Osteoblast (primary cell): ENCODE measurements at regions not wholly inside any gene's neighbourhood (a gene's known extent, or its start where the extent isn't known, plus 50 kb on each side); places are given as distances from the start of the nearest gene placed in this dataset.
A peak's percentile ranks its signal among the peaks of the same experiment; 100 is the strongest.

Source experiments
- DNase-seq: peaks from one replicate; pipeline ENCODE4 v3.0.0; 2011; ENCODE audit warnings: low spot score, mixed read lengths; ENCODE audit not compliant: insufficient read length; ENCODE audit errors: missing footprints
- H2AFZ ChIP-seq: 2 replicates; pipeline ENCODE4 v1.6.0; 2011; ENCODE audit warnings: mild to moderate bottlenecking, low read length
- H3K27ac ChIP-seq: 2 replicates; pipeline ENCODE4 v1.5.1; 2011; ENCODE audit warnings: mild to moderate bottlenecking, low read depth, low read length, moderate library complexity
- H3K27me3 ChIP-seq: 2 replicates; pipeline ENCODE4 v1.6.0; 2012; ENCODE audit warnings: mild to moderate bottlenecking, control low read depth, inconsistent platforms, low read length, moderate library complexity; ENCODE audit not compliant: insufficient read depth
- H3K36me3 ChIP-seq: 2 replicates; pipeline ENCODE4 v1.5.1; 2011; ENCODE audit warnings: mild to moderate bottlenecking, low read length, control low read depth, moderate library complexity; ENCODE audit not compliant: insufficient read depth
- H3K4me1 ChIP-seq: 2 replicates; pipeline ENCODE4 v1.5.1; 2011; ENCODE audit warnings: mild to moderate bottlenecking, low read length, control low read depth, moderate library complexity; ENCODE audit not compliant: insufficient read depth
- H3K4me2 ChIP-seq: 2 replicates; pipeline ENCODE4 v1.6.0; 2011; ENCODE audit warnings: mild to moderate bottlenecking, low read length; ENCODE audit not compliant: insufficient read depth
- H3K4me3 ChIP-seq: fragments of 200-600 bp; sonication (generic); 3 replicates; pipeline ENCODE4 v1.5.1; 2012; ENCODE audit warnings: mild to moderate bottlenecking, low read length, inconsistent platforms; ENCODE audit not compliant: insufficient read depth
- H3K79me2 ChIP-seq: 2 replicates; pipeline ENCODE4 v1.6.0; 2012; ENCODE audit warnings: mild to moderate bottlenecking, low read length, control low read depth, inconsistent platforms; ENCODE audit not compliant: insufficient read depth
- H3K9me3 ChIP-seq: 2 replicates; pipeline ENCODE4 v1.5.1; 2011; ENCODE audit warnings: low read depth, low read length, control low read depth
- H4K20me1 ChIP-seq: 2 replicates; pipeline ENCODE4 v1.6.0; 2012; ENCODE audit warnings: mild to moderate bottlenecking, low read length, control low read depth; ENCODE audit not compliant: insufficient read depth
- TF ChIP-seq, protein P1 (sequence below): IDR thresholded peaks from 2 replicates; pipeline ENCODE4 v1.5.1; 2011; ENCODE audit warnings: mild to moderate bottlenecking, low read depth, low read length, moderate library complexity; ENCODE audit errors: extremely low read depth

- H3K36me3 ChIP-seq, result no peaks in the 10 kb centered on the region
- no peaks in the 10 kb centered on the region for H4K20me1 ChIP-seq
- TF ChIP-seq, protein P1, sequence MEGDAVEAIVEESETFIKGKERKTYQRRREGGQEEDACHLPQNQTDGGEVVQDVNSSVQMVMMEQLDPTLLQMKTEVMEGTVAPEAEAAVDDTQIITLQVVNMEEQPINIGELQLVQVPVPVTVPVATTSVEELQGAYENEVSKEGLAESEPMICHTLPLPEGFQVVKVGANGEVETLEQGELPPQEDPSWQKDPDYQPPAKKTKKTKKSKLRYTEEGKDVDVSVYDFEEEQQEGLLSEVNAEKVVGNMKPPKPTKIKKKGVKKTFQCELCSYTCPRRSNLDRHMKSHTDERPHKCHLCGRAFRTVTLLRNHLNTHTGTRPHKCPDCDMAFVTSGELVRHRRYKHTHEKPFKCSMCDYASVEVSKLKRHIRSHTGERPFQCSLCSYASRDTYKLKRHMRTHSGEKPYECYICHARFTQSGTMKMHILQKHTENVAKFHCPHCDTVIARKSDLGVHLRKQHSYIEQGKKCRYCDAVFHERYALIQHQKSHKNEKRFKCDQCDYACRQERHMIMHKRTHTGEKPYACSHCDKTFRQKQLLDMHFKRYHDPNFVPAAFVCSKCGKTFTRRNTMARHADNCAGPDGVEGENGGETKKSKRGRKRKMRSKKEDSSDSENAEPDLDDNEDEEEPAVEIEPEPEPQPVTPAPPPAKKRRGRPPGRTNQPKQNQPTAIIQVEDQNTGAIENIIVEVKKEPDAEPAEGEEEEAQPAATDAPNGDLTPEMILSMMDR, result no peak
- no peak overlapping the region for H3K27ac ChIP-seq
- H3K4me3 ChIP-seq, result no peak overlapping the region
- H3K4me2 ChIP-seq, result no peak overlapping the region
- H3K27me3 ChIP-seq, result no peaks in the 10 kb centered on the region
- H2AFZ ChIP-seq, result peak overlapping the region; percentile 38
- no peaks in the 10 kb centered on the region for H3K4me1 ChIP-seq
- H3K9me3 ChIP-seq, result no peaks in the 10 kb centered on the region
- DNase-seq, result peak; percentile 52
- no peaks in the 10 kb centered on the region for H3K79me2 ChIP-seq
Observed at GRCh38 chr6:54698974-54699373, 147.6 kb upstream of the FAM83B start.

- Histone ChIP-seq H3K4me3 (no peak overlapping the region), H3K9me3 (no peaks in the 10 kb centered on the region), H2AFZ (no peak overlapping the region), H3K4me1 (no peaks in the 10 kb centered on the region), H3K4me2 (no peak overlapping the region), H3K27me3 (no peaks in the 10 kb centered on the region), H3K36me3 (no peaks in the 10 kb centered on the region), H3K79me2 (no peaks in the 10 kb centered on the region), H3K27ac (no peak overlapping the region), H4K20me1 (no peaks in the 10 kb centered on the region)
- no peak for DNase-seq
- TF ChIP-seq, protein P1, result no peak
Observed at GRCh38 chr6:54700158-54700557, 146.4 kb upstream of the FAM83B start.

DNA sequence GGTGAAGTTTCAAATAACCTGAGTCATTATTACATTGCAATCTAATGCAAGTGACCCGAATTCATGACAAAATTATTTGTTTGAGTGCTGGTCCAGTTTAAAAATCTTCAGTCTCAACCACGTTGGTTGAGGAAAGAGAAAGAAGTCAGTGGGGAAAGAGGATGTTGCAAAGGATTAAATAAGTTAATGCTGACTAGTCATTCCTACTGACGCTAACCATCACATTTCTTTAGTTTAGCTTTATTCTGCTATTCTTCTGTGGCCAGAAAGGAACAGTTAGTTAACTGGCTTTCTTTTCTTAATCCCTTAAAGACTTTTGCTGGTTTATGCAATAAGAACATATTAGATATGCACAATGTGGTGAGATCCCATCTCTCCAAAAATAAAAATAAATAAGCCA is 143.8 kb upstream of the FAM83B start:
- no peaks in the 10 kb centered on the region for H4K20me1 ChIP-seq
- H3K27ac ChIP-seq, result no peak overlapping the region
- no peak for DNase-seq
- no peak overlapping the region for H3K4me2 ChIP-seq
- H2AFZ ChIP-seq, result no peak overlapping the region
- no peaks in the 10 kb centered on the region for H3K27me3 ChIP-seq
- TF ChIP-seq, protein P1, result no peak
- no peaks in the 10 kb centered on the region for H3K79me2 ChIP-seq
- H3K4me3 ChIP-seq, result no peak overlapping the region
- no peaks in the 10 kb centered on the region for H3K9me3 ChIP-seq
- H3K36me3 ChIP-seq, result no peaks in the 10 kb centered on the region
- no peaks in the 10 kb centered on the region for H3K4me1 ChIP-seq

GRCh38 chr6:54706391-54706790 is 140.2 kb upstream of the FAM83B start:
- no peaks in the 10 kb centered on the region for H4K20me1 ChIP-seq
- no peaks in the 10 kb centered on the region for H3K9me3 ChIP-seq
- peak overlapping the region; percentile 19 for H2AFZ ChIP-seq
- no peak for DNase-seq
- no peaks in the 10 kb centered on the region for H3K27me3 ChIP-seq
- H3K27ac ChIP-seq, result no peak overlapping the region
- H3K36me3 ChIP-seq, result no peaks in the 10 kb centered on the region
- H3K4me2 ChIP-seq, result no peak overlapping the region
- H3K79me2 ChIP-seq, result no peaks in the 10 kb centered on the region
- TF ChIP-seq, protein P1, result no peak
- no peak overlapping the region for H3K4me3 ChIP-seq
- no peaks in the 10 kb centered on the region for H3K4me1 ChIP-seq
